ENCODE measurements at regions not wholly inside any gene's neighbourhood (a gene's known extent, or its start where the extent isn't known, plus 50 kb on each side); places are given as distances from the start of the nearest gene placed in this dataset.

- in situ Hi-C loops (cut with MboI; ENCODE audit: low sequenced_read_pairs, unreplicated experiment), result loop anchor here (25.0 kb wide), 1 partner anchor 1656 kb away; no protein-coding TSS in a partner anchor
- peak; percentile 98 for TF ChIP-seq CTCF (IDR thresholded peaks at IDR 0.05; ENCODE audit: borderline replicate concordance, control extremely low read depth, extremely low read depth, insufficient read depth, missing control alignments)
- peak; percentile 10 for DNase-seq (ENCODE audit: low spot score)
Measured at GRCh38 chr11:29343465-29344333, 673.1 kb downstream of the KCNA4 start.

DNA sequence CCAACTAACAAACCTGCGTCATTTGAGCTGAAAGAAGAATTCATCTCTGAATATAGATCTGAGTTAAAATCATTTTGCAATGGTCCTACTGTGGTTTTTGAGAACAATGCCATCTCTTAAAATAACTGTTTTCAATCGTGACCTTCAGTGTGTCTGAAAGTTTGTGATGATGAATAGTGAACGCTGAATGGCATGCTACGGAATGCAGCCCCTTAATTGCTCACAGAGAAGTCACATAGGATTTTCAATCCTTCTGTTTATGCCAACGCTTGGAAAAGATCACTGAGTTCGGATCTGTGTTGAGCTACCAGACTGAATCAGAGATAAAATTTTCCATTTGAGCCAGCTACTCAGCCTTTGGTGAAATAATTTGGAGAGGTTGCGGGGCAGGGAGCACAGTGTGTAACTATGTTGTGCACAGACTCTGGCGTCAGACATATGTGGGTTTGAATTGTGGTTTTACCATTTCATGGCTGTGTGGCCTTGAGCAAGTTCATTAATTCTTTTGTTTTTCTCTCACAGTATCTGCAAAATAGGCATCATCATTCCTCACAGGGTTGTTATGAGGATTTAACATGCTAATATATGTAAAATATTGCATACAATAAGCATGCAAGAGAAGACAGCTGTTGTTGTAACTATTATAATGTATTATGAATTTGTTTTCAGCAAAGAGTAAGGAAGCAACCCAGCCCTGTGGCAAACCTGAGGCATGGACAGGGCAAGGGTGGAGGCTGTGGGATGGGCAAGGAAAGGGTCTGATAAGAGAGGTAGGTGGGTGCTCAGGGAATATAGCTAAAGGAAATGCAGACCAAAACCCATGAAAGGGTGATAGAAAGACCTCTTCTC, 679.9 kb downstream of the KCNA4 start:
- TF ChIP-seq CTCF (IDR thresholded peaks at IDR 0.05; ENCODE audit: borderline replicate concordance, control extremely low read depth, extremely low read depth, insufficient read depth, missing control alignments), result no peak
- DNase-seq (ENCODE audit: low spot score), result no peak
- in situ Hi-C loops (cut with MboI; ENCODE audit: low sequenced_read_pairs, unreplicated experiment), result loop anchor here (25.0 kb wide), 1 partner anchor 1650 kb away; no protein-coding TSS in a partner anchor

DNA sequence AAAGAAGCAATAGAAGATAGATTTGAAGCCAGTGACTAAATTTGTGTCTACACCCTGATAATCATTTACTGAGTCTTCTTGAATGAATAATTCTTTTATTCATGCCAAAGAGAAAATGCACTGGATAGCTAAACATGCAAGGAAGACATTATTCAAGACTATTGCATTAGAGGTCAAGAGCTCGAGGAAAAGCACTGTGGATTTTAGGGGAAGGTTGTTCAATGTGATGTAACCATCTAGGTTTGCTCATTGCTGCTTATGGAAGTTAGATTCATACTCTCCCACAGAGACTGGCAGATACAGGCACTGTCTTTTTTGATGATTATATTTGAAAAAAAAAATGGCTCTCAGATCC, 682.1 kb downstream of the KCNA4 start:
- TF ChIP-seq CTCF (IDR thresholded peaks at IDR 0.05; ENCODE audit: borderline replicate concordance, control extremely low read depth, extremely low read depth, insufficient read depth, missing control alignments), result no peak
- no peak for DNase-seq (ENCODE audit: low spot score)
- in situ Hi-C loops (cut with MboI; ENCODE audit: low sequenced_read_pairs, unreplicated experiment), result loop anchor here (25.0 kb wide), 1 partner anchor 1647 kb away; no protein-coding TSS in a partner anchor

DNA sequence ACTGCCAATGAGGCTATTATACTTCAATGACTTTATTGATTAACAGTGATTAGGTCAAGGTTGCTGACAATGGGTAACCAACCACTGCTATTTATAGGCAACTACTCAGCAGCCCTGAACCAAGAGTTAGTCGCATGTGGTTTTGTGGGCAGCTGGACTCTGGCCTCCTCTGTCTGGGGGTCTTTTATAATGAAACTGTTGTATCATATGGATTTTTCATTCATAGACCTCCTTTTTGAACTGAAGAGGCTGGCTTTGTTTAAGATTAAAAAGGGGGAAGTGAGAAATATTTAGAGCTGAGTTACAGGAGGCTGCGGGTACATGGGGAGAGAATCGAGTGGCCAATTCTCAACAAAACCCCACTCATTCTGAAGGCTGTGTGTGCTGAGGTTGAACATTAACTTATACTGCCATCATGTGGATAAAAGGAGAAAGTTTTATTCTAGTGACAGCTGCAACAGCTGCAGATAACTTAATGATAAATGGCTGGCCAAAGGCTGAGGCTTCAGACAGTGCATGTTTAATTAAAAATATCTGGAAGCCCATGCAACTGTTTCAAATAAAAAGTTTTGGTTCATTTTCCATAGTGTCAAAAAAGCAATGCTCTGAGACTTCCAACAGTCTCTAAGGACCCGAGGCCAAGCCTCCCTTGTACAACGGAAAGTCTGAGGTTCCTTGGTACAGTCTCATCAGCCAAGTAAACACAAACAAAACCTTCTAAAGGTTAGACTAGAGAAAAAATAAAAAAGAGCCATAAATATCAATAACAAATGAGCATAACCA, 682.6 kb downstream of the KCNA4 start:
- peak; percentile 36 for DNase-seq (ENCODE audit: low spot score)
- in situ Hi-C loops (cut with MboI; ENCODE audit: low sequenced_read_pairs, unreplicated experiment), result loop anchor here (25.0 kb wide), 1 partner anchor 1647 kb away; no protein-coding TSS in a partner anchor
- peak; percentile 15 for TF ChIP-seq CTCF (IDR thresholded peaks at IDR 0.05; ENCODE audit: borderline replicate concordance, control extremely low read depth, extremely low read depth, insufficient read depth, missing control alignments)

- DNase-seq (ENCODE audit: low spot score), result no peak
- TF ChIP-seq CTCF (IDR thresholded peaks at IDR 0.05; ENCODE audit: borderline replicate concordance, control extremely low read depth, extremely low read depth, insufficient read depth, missing control alignments), result no peak
- in situ Hi-C loops (cut with MboI; ENCODE audit: low sequenced_read_pairs, unreplicated experiment), result loop anchor here (25.0 kb wide), 1 partner anchor 1644 kb away; no protein-coding TSS in a partner anchor
Measured at GRCh38 chr11:29331451-29332010, 685.3 kb downstream of the KCNA4 start.

Data from GM13976 (cell line).